Skeletal muscle satellite cell (primary cell): ENCODE measurements at regions not wholly inside any gene's neighbourhood (a gene's known extent, or its start where the extent isn't known, plus 50 kb on each side); places are given as distances from the start of the nearest gene placed in this dataset.
A peak's percentile ranks its signal among the peaks of the same experiment; 100 is the strongest.

Experiments
- H3K27me3 ChIP-seq: 2 replicates; pipeline ENCODE4 v1.7.0; 2013; ENCODE audit warnings: low read length; ENCODE audit not compliant: control insufficient read depth, insufficient read depth
- H3K36me3 ChIP-seq: 2 replicates; pipeline ENCODE4 v1.7.0; 2013; ENCODE audit warnings: mild to moderate bottlenecking, control low read depth, low read length; ENCODE audit not compliant: insufficient read depth
- H3K4me1 ChIP-seq: 2 replicates; pipeline ENCODE4 v1.7.0; 2013; ENCODE audit warnings: low read length; ENCODE audit not compliant: control insufficient read depth, insufficient read depth
- H3K4me2 ChIP-seq: 2 replicates; pipeline ENCODE4 v1.7.0; 2013; ENCODE audit warnings: mild to moderate bottlenecking, low read length
- H3K4me3 ChIP-seq: 2 replicates; pipeline ENCODE4 v1.7.0; 2013; ENCODE audit warnings: low read length
- H3K9ac ChIP-seq: 2 replicates; pipeline ENCODE4 v1.7.0; 2013; ENCODE audit warnings: mild to moderate bottlenecking, low read depth, low read length, moderate library complexity
- H3K9me3 ChIP-seq: replicated peaks from 2 replicates; pipeline ENCODE4 v1.7.0; 2013; ENCODE audit warnings: mild to moderate bottlenecking, control low read depth, low read length

DNA sequence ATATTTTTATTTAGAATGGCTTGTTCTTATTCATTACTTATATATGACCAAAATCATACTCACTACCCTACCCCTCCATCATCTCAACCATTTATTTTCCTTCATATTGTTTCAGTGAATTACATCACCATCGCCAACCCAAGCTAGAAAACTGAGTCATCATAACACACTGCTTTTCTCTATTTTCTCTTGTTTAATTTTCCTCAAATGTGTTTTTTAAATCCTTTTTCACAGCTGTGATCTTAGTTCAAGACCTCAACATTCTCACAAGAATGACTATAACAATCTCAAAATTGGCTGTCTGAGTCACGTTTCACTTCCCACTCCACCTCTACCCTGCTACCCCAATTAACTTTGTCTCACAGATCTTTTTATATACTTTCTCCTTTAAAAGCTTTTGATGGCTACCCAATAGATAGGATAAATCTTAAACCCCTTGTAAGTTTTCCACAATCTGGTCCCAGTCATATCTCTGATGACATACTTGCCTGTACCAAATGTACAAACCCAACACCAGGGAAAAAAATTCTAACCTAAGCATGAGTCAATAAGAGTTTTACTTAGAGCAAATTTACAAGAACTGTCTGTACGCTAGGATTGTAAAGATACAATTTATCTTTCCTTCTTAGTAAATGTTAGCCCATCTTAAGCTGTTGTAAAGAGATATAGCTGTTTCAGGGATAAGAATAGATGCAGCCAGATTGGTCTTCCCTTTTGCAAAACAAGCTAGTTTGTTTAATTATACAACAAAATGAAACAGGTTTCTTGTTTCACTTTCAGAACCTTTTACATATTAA, 635.1 kb upstream of the SLC39A10 start:
- Histone ChIP-seq H3K4me3 (no peak overlapping the region), H3K9ac (no peak overlapping the region), H3K4me2 (no peak overlapping the region), H3K27me3 (no peaks in the 10 kb centered on the region), H3K4me1 (peaks cover 9% of the 10 kb centered on the region), H3K9me3 (no peaks in the 10 kb centered on the region), H3K36me3 (no peaks in the 10 kb centered on the region)

DNA sequence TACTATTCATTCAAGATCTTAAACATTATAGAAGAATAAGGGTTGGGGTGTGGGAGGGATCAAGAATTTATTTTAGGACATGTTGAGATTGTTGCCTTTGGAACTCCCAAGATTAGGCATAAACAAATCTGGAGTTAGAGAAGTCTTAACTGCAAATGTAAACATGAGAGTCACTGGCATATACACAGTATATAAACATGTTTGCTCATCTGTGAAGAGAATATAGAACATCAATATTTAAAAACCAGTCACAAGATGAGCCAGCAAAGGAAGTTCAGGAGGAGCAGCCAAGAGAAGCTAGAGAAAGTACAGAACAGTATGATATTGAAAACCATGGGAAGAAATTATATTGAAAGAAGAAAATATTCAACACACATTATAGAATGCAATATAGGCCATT, 638.6 kb upstream of the SLC39A10 start:
- H3K27me3 ChIP-seq, result no peaks in the 10 kb centered on the region
- no peak overlapping the region for H3K4me3 ChIP-seq
- H3K9ac ChIP-seq, result no peak overlapping the region
- H3K36me3 ChIP-seq, result no peaks in the 10 kb centered on the region
- no peak overlapping the region for H3K4me2 ChIP-seq
- H3K4me1 ChIP-seq, result no peaks in the 10 kb centered on the region
- H3K9me3 ChIP-seq, result no peaks in the 10 kb centered on the region

DNA sequence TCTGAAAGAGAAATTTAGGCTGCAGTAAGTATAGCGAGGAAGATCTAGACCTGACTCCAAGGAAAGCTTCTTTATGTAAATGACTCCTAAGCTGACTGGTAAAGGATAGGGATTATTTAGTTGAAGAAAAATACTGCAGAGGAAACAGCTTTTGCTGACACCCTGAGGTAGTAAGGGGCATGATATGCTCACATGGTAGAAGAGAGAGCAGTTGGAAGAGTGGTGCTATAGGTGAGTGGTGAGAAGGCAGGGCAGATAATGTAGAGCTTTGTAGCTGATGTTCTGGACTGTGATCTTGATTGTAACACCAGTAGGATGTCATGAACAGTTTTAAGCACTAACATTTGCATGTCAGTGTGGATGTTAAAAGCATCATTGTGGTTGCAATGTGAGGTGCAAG, 639.1 kb upstream of the SLC39A10 start:
- Histone ChIP-seq H3K4me3 (no peak overlapping the region), H3K4me2 (no peak overlapping the region), H3K9me3 (no peaks in the 10 kb centered on the region), H3K9ac (no peak overlapping the region), H3K36me3 (no peaks in the 10 kb centered on the region), H3K27me3 (no peaks in the 10 kb centered on the region), H3K4me1 (no peaks in the 10 kb centered on the region)

DNA sequence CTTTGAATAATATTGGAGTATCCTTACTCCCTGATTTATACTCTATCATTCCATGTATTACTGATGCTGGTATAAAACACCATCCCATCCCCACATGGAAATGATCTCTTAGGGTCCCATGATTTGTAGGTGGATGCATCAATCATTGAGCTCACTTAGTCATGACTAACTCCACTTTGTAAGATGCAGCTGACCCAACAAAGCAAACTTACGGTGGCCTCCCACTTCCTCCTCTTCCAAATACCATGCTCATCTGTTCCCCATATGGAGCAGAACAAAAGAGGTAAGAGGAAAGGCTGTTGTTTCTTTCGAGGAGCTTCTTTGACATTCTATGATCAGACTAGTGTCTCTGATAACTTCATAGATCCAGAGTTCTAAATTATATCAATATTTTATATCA, 640.2 kb upstream of the SLC39A10 start:
- H3K4me1 ChIP-seq, result no peaks in the 10 kb centered on the region

DNA sequence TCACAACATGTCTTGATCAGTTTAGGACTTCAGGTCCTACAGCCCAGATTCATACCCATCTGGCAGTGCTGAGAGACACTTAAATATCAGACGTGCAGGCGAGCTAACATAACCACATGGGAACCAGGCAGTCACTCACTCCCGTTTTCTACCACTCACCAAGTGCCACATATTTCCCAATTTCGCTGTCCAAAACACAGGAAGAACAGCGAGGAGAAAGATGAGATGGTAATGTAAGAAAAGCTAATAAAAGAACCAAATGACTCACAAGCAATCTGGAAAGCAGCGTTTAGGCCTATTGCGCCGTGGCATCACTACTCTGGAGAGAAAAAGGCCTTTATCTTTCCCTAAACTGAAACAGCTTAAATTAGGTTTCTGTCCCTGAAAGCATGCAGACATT, 647.8 kb upstream of the SLC39A10 start:
- Histone ChIP-seq H3K4me2 (peak overlapping the region; percentile 50), H3K4me1 (peaks cover 8% of the 10 kb centered on the region), H3K9ac (peak overlapping the region; percentile 58), H3K4me3 (no peak overlapping the region), H3K36me3 (no peaks in the 10 kb centered on the region), H3K9me3 (no peaks in the 10 kb centered on the region), H3K27me3 (no peaks in the 10 kb centered on the region)

More for the DNA sequence above, 640.2 kb upstream of the SLC39A10 start:
- Histone ChIP-seq H3K36me3 (no peaks in the 10 kb centered on the region), H3K9ac (no peak overlapping the region), H3K4me3 (no peak overlapping the region), H3K4me2 (no peak overlapping the region), H3K9me3 (no peaks in the 10 kb centered on the region), H3K27me3 (no peaks in the 10 kb centered on the region)

DNA sequence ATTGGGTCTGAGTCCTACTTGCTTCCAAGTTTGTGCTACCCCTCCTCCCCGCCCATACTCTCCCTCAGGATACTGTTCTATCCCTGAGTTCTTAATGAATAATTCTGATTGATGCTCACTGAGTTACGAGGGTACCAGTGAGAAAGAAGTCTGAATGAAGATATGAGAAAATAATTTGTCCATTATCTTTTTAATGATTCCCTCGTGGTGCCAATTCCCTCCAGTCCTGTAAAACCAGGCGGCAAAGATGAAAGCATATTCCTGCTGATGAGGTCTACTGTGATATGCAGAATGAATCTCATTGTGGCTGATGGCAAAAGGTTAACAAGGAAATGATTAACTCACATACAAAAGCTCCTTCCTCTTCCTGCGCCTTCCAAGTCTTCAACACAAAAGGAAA, 650.2 kb upstream of the SLC39A10 start:
- no peaks in the 10 kb centered on the region for H3K9me3 ChIP-seq
- H3K4me3 ChIP-seq, result no peak overlapping the region
- no peaks in the 10 kb centered on the region for H3K27me3 ChIP-seq
- peaks cover 8% of the 10 kb centered on the region for H3K4me1 ChIP-seq
- H3K4me2 ChIP-seq, result no peak overlapping the region
- no peak overlapping the region for H3K9ac ChIP-seq
- no peaks in the 10 kb centered on the region for H3K36me3 ChIP-seq

DNA sequence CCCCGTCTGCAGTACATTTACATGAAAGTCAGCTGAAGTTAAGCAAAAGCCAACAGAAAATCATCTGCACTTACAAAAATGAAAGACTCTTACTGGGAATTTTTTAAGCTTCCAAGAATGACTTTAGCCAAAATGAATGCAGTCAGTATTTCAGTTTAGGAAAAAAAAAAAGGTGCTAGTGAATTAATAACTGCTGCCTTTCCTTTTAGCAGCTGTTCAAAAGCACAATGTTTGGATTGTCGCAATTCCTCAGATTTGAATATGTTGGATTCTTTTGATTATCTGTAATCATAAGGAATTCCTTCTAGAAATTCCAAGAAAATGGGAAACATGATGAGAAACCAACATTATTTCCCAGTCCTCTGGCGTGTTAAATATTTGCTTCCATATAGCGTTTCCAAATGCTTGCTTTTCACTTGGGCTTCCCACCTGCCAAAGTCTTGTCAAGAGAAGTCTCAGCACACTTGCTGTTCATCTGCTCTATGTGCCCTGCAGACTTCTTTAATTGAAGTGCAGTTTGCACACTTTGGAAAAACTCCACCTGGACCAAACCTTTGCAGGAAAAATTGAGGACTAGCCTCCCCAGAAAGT, 653.0 kb upstream of the SLC39A10 start:
- Histone ChIP-seq H3K4me3 (no peak overlapping the region), H3K27me3 (no peaks in the 10 kb centered on the region), H3K36me3 (no peaks in the 10 kb centered on the region), H3K4me2 (no peak overlapping the region), H3K9me3 (no peaks in the 10 kb centered on the region), H3K4me1 (peaks cover 2% of the 10 kb centered on the region), H3K9ac (no peak overlapping the region)

DNA sequence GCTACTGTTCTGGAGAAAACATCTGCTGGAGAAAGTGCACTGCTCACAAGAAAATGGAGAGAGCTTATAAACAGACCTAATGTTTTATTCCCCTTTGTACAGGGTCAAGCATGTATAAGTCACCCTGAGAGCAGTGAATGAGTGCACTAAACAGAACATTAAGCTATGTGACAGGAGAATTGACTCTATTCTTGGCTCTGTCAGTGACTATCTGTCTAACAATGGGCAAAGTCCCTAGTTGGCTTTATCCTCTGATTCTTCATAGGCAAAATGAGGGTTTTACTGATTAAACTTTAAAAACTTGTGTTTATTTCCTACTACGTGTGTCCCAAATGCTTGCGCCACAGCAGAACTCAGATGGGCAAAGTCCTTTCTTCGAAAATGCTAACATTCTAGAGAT, 655.1 kb upstream of the SLC39A10 start:
- no peaks in the 10 kb centered on the region for H3K27me3 ChIP-seq
- no peaks in the 10 kb centered on the region for H3K4me1 ChIP-seq
- no peaks in the 10 kb centered on the region for H3K9me3 ChIP-seq

DNA sequence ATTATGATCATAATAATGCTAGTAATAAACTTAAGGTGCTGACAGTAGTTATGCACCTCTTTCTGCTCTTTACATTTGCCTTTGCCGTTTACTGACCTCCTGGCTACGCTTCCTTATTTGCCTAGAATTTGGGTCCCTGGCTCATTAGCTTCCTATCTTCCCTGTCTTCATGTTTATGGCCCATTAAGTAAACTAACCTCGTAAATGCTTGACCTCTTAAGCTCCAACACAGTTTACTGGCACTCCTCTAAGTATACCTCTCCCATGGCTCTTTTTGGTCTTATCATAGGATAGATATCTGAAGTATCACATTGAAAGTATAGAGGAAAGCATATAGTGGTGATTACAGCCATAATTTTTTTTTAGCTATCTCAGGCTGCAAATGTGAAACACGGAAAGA, 657.3 kb upstream of the SLC39A10 start:
- H3K9ac ChIP-seq, result no peak overlapping the region
- no peak overlapping the region for H3K4me2 ChIP-seq
- no peaks in the 10 kb centered on the region for H3K27me3 ChIP-seq
- no peak overlapping the region for H3K4me3 ChIP-seq
- H3K9me3 ChIP-seq, result no peaks in the 10 kb centered on the region
- no peaks in the 10 kb centered on the region for H3K4me1 ChIP-seq
- H3K36me3 ChIP-seq, result no peaks in the 10 kb centered on the region

More for the DNA sequence above, 655.1 kb upstream of the SLC39A10 start:
- Histone ChIP-seq H3K4me3 (no peak overlapping the region), H3K9ac (no peak overlapping the region), H3K4me2 (no peak overlapping the region), H3K36me3 (no peaks in the 10 kb centered on the region)

DNA sequence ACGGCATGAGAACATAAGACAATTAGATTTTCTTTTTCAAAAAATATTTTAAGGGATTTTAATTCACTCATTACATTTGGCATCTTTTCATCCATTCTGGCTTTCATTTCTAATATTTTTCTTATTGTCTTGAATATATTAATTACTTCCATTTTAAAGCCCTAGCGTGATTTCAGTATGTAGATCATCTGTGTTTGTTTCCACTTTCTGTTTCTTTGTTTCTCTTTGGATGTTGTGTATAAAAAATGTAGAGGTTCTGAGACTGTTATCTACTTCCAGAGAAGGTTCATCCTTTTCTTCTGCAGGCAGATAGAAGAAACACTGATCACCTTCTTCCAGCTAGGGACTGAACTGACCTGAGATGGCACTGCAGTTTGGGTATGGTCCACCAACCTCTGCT, 664.4 kb upstream of the SLC39A10 start:
- Histone ChIP-seq H3K4me3 (no peak overlapping the region), H3K27me3 (no peaks in the 10 kb centered on the region), H3K4me2 (peak overlapping the region; percentile 22), H3K36me3 (no peaks in the 10 kb centered on the region), H3K9ac (no peak overlapping the region), H3K9me3 (no peaks in the 10 kb centered on the region), H3K4me1 (peaks cover 3% of the 10 kb centered on the region)

DNA sequence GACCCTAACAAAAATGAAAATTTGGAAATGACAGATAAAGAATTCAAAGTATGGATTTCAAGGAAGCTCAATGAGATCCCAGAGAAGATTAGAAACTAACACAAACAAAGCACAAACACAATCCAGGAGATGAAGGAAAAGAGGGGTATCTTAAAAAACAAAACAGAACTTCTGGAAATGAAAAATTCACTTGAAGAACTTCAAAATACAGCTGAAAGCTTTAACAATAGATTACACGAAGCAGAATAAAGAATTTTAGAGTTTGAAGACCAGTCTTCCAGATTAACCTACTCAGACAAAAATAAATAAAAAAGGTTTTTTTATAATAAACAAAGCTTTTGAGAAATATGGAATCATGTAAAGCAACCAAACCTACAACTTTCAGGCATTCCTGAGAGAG, 671.8 kb upstream of the SLC39A10 start:
- Histone ChIP-seq H3K9ac (no peak overlapping the region), H3K27me3 (no peaks in the 10 kb centered on the region), H3K4me3 (no peak overlapping the region), H3K4me1 (no peaks in the 10 kb centered on the region), H3K4me2 (no peak overlapping the region), H3K9me3 (no peaks in the 10 kb centered on the region), H3K36me3 (no peaks in the 10 kb centered on the region)

DNA sequence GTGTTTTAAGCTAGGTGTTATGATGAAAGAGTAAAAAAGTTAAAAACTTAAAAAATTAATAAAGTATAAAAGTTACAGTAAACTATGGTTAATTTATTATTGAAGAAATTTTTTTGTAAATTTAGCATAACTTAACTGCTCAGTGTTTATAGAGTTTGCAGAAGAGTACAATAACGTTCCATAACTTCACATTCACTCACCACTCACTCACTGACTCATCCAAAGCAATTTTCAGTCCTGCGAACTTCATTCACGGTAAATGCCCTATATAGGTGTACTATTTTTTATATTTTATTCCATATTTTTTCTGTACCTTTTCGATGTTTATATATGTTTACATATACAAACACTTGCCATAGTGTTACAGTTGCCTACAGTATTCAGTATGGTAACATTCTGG, 694.8 kb upstream of the SLC39A10 start:
- H3K4me3 ChIP-seq, result no peak overlapping the region
- no peak overlapping the region for H3K9ac ChIP-seq
- H3K4me1 ChIP-seq, result no peaks in the 10 kb centered on the region
- H3K27me3 ChIP-seq, result no peaks in the 10 kb centered on the region
- H3K9me3 ChIP-seq, result no peaks in the 10 kb centered on the region
- H3K4me2 ChIP-seq, result no peak overlapping the region
- H3K36me3 ChIP-seq, result no peaks in the 10 kb centered on the region
